K562 (cell line): ENCODE measurements at regions not wholly inside any gene's neighbourhood (a gene's known extent, or its start where the extent isn't known, plus 50 kb on each side); places are given as distances from the start of the nearest gene placed in this dataset.

ENCODE experiments used
- CBX3 ChIP-seq, 2 experiments: IDR thresholded peaks; 1 replicate in 1 of 2; 2 replicates in 1 of 2; pipeline ENCODE4 v1.6.1; 2012; ENCODE audit warnings: inconsistent platforms in 2 of 2, low read length in 2 of 2, borderline replicate concordance in 1 of 2, control low read depth in 1 of 2
- E2F3 ChIP-seq: fragments of 250-450 bp; sonication (Bioruptor Pico); IDR thresholded peaks from 2 replicates; pipeline ENCODE4 v1.4.0; 2020; ENCODE audit warnings: mild to moderate bottlenecking
- ELF4 ChIP-seq: fragments of 450-650 bp; formaldehyde crosslinking; IDR thresholded peaks from 2 replicates; pipeline ENCODE4 v1.4.0; 2022; ENCODE audit warnings: missing genetic modification characterization
- FOS ChIP-seq: IDR thresholded peaks from 3 replicates; pipeline ENCODE4 v1.6.1; 2011; ENCODE audit not compliant: insufficient read length; ENCODE audit errors: extremely low read depth
- MTA3 ChIP-seq: fragments of 450-650 bp; formaldehyde crosslinking; IDR thresholded peaks from 2 replicates; pipeline ENCODE4 v1.6.1; 2017; ENCODE audit warnings: mild to moderate bottlenecking, borderline replicate concordance
- RBFOX2 ChIP-seq: fragments of 200-400 bp; formaldehyde crosslinking; IDR thresholded peaks from 2 replicates; pipeline ENCODE4 v1.6.1; 2017; ENCODE audit warnings: low read depth, mild to moderate bottlenecking, low read length, moderate library complexity
- SRSF1 ChIP-seq: fragments of 200-400 bp; formaldehyde crosslinking; IDR thresholded peaks from 2 replicates; pipeline ENCODE4 v1.6.1; 2017; ENCODE audit warnings: mild to moderate bottlenecking, low read depth, low read length, moderate library complexity
- ZNF696 ChIP-seq: fragments of 250-450 bp; sonication (Bioruptor Pico); conservative IDR thresholded peaks from 2 replicates; pipeline ENCODE4 v1.4.0; 2020; ENCODE audit warnings: mild to moderate bottlenecking, moderate library complexity
- TF ChIP-seq, protein P1 (sequence below): fragments of 450-650 bp; formaldehyde crosslinking; IDR thresholded peaks from 2 replicates; pipeline ENCODE4 v1.4.0; 2022; ENCODE audit warnings: missing genetic modification characterization
- TF ChIP-seq, protein P2 (sequence below): fragments of 250-450 bp; sonication (Bioruptor Pico); IDR thresholded peaks from 2 replicates; pipeline ENCODE4 v1.6.1; 2021; ENCODE audit warnings: mild to moderate bottlenecking
- TF ChIP-seq, protein P3 (sequence below): fragments of 150-350 bp; conservative IDR thresholded peaks from 2 replicates; pipeline ENCODE4 v1.6.1; 2014; ENCODE audit warnings: low read length
- TF ChIP-seq, protein P4 (sequence below): fragments of 200-600 bp; sonication (generic); IDR thresholded peaks from one replicate; pipeline ENCODE4 v1.6.1; 2012; ENCODE audit warnings: mild to moderate bottlenecking, low read depth, low read length, inconsistent platforms

DNA sequence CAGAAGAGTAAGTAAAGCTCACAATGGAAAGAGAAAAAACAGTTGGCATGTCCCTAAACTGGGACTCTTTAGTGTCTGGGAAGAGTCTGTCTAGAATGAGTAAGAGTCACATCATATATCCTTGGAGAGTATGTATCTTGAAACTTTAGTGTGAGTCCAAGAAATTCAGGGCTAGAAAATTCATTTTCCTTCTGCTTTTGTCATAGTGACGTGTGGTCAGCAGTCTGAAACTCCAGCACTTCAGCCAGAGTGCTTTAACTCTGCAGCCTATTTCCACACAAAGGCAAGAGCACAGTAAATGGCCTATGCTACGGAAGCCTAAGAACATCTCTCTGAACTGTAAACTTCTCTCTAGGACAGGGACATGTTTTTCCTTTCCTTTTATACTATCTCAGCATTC, 174.1 kb downstream of the FAM181B start (continued):
- TF ChIP-seq, protein P1, sequence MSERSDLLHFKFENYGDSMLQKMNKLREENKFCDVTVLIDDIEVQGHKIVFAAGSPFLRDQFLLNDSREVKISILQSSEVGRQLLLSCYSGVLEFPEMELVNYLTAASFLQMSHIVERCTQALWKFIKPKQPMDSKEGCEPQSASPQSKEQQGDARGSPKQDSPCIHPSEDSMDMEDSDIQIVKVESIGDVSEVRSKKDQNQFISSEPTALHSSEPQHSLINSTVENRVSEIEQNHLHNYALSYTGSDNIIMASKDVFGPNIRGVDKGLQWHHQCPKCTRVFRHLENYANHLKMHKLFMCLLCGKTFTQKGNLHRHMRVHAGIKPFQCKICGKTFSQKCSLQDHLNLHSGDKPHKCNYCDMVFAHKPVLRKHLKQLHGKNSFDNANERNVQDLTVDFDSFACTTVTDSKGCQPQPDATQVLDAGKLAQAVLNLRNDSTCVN: no peak
- TF ChIP-seq ZNF696 (CRISPR knock-in tag) (no peak), CBX3 (IDR thresholded peaks at IDR 0.05; ENCODE audit: borderline replicate concordance in 1 of 2, low read length in 2 of 2) (no peak), MTA3 (no peak), RBFOX2 (no peak), FOS (no peak), ELF4 (CRISPR knock-in tag) (no peak), E2F3 (CRISPR knock-in tag) (no peak), SRSF1 (no peak)
- TF ChIP-seq, protein P2, sequence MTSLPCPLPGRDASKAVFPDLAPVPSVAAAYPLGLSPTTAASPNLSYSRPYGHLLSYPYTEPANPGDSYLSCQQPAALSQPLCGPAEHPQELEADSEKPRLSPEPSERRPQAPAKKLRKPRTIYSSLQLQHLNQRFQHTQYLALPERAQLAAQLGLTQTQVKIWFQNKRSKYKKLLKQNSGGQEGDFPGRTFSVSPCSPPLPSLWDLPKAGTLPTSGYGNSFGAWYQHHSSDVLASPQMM: no peak
- TF ChIP-seq, protein P3, sequence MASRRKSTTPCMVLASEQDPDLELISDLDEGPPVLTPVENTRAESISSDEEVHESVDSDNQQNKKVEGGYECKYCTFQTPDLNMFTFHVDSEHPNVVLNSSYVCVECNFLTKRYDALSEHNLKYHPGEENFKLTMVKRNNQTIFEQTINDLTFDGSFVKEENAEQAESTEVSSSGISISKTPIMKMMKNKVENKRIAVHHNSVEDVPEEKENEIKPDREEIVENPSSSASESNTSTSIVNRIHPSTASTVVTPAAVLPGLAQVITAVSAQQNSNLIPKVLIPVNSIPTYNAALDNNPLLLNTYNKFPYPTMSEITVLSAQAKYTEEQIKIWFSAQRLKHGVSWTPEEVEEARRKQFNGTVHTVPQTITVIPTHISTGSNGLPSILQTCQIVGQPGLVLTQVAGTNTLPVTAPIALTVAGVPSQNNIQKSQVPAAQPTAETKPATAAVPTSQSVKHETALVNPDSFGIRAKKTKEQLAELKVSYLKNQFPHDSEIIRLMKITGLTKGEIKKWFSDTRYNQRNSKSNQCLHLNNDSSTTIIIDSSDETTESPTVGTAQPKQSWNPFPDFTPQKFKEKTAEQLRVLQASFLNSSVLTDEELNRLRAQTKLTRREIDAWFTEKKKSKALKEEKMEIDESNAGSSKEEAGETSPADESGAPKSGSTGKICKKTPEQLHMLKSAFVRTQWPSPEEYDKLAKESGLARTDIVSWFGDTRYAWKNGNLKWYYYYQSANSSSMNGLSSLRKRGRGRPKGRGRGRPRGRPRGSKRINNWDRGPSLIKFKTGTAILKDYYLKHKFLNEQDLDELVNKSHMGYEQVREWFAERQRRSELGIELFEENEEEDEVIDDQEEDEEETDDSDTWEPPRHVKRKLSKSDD: no peak
- TF ChIP-seq, protein P4, sequence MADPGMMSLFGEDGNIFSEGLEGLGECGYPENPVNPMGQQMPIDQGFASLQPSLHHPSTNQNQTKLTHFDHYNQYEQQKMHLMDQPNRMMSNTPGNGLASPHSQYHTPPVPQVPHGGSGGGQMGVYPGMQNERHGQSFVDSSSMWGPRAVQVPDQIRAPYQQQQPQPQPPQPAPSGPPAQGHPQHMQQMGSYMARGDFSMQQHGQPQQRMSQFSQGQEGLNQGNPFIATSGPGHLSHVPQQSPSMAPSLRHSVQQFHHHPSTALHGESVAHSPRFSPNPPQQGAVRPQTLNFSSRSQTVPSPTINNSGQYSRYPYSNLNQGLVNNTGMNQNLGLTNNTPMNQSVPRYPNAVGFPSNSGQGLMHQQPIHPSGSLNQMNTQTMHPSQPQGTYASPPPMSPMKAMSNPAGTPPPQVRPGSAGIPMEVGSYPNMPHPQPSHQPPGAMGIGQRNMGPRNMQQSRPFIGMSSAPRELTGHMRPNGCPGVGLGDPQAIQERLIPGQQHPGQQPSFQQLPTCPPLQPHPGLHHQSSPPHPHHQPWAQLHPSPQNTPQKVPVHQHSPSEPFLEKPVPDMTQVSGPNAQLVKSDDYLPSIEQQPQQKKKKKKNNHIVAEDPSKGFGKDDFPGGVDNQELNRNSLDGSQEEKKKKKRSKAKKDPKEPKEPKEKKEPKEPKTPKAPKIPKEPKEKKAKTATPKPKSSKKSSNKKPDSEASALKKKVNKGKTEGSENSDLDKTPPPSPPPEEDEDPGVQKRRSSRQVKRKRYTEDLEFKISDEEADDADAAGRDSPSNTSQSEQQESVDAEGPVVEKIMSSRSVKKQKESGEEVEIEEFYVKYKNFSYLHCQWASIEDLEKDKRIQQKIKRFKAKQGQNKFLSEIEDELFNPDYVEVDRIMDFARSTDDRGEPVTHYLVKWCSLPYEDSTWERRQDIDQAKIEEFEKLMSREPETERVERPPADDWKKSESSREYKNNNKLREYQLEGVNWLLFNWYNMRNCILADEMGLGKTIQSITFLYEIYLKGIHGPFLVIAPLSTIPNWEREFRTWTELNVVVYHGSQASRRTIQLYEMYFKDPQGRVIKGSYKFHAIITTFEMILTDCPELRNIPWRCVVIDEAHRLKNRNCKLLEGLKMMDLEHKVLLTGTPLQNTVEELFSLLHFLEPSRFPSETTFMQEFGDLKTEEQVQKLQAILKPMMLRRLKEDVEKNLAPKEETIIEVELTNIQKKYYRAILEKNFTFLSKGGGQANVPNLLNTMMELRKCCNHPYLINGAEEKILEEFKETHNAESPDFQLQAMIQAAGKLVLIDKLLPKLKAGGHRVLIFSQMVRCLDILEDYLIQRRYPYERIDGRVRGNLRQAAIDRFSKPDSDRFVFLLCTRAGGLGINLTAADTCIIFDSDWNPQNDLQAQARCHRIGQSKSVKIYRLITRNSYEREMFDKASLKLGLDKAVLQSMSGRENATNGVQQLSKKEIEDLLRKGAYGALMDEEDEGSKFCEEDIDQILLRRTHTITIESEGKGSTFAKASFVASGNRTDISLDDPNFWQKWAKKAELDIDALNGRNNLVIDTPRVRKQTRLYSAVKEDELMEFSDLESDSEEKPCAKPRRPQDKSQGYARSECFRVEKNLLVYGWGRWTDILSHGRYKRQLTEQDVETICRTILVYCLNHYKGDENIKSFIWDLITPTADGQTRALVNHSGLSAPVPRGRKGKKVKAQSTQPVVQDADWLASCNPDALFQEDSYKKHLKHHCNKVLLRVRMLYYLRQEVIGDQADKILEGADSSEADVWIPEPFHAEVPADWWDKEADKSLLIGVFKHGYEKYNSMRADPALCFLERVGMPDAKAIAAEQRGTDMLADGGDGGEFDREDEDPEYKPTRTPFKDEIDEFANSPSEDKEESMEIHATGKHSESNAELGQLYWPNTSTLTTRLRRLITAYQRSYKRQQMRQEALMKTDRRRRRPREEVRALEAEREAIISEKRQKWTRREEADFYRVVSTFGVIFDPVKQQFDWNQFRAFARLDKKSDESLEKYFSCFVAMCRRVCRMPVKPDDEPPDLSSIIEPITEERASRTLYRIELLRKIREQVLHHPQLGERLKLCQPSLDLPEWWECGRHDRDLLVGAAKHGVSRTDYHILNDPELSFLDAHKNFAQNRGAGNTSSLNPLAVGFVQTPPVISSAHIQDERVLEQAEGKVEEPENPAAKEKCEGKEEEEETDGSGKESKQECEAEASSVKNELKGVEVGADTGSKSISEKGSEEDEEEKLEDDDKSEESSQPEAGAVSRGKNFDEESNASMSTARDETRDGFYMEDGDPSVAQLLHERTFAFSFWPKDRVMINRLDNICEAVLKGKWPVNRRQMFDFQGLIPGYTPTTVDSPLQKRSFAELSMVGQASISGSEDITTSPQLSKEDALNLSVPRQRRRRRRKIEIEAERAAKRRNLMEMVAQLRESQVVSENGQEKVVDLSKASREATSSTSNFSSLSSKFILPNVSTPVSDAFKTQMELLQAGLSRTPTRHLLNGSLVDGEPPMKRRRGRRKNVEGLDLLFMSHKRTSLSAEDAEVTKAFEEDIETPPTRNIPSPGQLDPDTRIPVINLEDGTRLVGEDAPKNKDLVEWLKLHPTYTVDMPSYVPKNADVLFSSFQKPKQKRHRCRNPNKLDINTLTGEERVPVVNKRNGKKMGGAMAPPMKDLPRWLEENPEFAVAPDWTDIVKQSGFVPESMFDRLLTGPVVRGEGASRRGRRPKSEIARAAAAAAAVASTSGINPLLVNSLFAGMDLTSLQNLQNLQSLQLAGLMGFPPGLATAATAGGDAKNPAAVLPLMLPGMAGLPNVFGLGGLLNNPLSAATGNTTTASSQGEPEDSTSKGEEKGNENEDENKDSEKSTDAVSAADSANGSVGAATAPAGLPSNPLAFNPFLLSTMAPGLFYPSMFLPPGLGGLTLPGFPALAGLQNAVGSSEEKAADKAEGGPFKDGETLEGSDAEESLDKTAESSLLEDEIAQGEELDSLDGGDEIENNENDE: no peak
